ENCODE measurements at regions not wholly inside any gene's neighbourhood (a gene's known extent, or its start where the extent isn't known, plus 50 kb on each side); places are given as distances from the start of the nearest gene placed in this dataset.

- TF ChIP-seq ZNF596 (tag by site-specific recombination; IDR thresholded peaks at IDR 0.05) (no peak), ZBTB48 (tag by site-specific recombination; IDR thresholded peaks at IDR 0.05) (no peak), KLF1 (tag by site-specific recombination; IDR thresholded peaks at IDR 0.05) (no peak), SP2 (tag by site-specific recombination; IDR thresholded peaks at IDR 0.05) (no peak), CTCF (tag by site-specific recombination; IDR thresholded peaks at IDR 0.05) (no peak), ZNF473 (tag by site-specific recombination; IDR thresholded peaks at IDR 0.05) (no peak), SP7 (tag by site-specific recombination; IDR thresholded peaks at IDR 0.05) (no peak), ZNF274 (IDR thresholded peaks at IDR 0.05; ENCODE audit: low read length) (no peak), ZNF274 (tag by site-specific recombination; IDR thresholded peaks at IDR 0.05; ENCODE audit: borderline replicate concordance) (no peak), ZNF585B (tag by site-specific recombination; IDR thresholded peaks at IDR 0.05) (no peak), ZNF416 (tag by site-specific recombination; IDR thresholded peaks at IDR 0.05) (no peak), HOXC10 (CRISPR knock-in tag; IDR thresholded peaks at IDR 0.05) (no peak), PRDM10 (tag by site-specific recombination; IDR thresholded peaks at IDR 0.05) (no peak)
Observed at GRCh38 chr4:4721636-4722035, 137.8 kb upstream of the MSX1 start.

Data from HEK293 (cell line).